GM12864 (cell line): ENCODE measurements at regions not wholly inside any gene's neighbourhood (a gene's known extent, or its start where the extent isn't known, plus 50 kb on each side); places are given as distances from the start of the nearest gene placed in this dataset.

ENCODE experiments used
- DNase-seq: peaks from one replicate; pipeline ENCODE4 v3.0.0-alpha.2; 2011; ENCODE audit warnings: low read depth
- H3K4me3 ChIP-seq: 2 replicates; pipeline ENCODE4 v1.5.1; 2011; ENCODE audit warnings: mild to moderate bottlenecking, low read depth, low read length, control low read depth
- TF ChIP-seq, protein P1 (sequence below): IDR thresholded peaks from 2 replicates; pipeline ENCODE4 v1.5.1; 2011; ENCODE audit warnings: low read depth, mild to moderate bottlenecking, moderate library complexity, low read length, control low read depth, inconsistent platforms; ENCODE audit errors: missing control alignments

DNA sequence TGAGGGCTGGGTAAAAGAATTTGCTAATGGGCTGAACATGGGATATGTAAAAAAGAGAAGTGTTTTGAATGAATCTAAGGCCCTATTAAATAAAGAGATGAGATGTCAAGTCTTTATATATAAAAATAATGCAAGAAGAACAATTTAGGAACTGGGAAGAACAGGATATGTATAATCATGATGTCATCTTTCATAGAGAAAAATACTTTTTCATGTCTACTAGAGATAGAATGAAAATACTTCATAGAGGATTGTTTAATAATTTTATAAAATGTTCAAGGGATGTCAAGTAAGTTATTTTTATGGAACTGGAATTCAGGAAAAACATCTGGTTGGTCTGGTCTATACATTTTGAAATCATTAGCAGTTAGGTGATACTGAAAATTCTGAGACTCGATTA lies 799.0 kb upstream of the CTNND2 start:
- TF ChIP-seq, protein P1, sequence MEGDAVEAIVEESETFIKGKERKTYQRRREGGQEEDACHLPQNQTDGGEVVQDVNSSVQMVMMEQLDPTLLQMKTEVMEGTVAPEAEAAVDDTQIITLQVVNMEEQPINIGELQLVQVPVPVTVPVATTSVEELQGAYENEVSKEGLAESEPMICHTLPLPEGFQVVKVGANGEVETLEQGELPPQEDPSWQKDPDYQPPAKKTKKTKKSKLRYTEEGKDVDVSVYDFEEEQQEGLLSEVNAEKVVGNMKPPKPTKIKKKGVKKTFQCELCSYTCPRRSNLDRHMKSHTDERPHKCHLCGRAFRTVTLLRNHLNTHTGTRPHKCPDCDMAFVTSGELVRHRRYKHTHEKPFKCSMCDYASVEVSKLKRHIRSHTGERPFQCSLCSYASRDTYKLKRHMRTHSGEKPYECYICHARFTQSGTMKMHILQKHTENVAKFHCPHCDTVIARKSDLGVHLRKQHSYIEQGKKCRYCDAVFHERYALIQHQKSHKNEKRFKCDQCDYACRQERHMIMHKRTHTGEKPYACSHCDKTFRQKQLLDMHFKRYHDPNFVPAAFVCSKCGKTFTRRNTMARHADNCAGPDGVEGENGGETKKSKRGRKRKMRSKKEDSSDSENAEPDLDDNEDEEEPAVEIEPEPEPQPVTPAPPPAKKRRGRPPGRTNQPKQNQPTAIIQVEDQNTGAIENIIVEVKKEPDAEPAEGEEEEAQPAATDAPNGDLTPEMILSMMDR = no peak
- DNase-seq = no peak
- no peak overlapping the region for H3K4me3 ChIP-seq

DNA sequence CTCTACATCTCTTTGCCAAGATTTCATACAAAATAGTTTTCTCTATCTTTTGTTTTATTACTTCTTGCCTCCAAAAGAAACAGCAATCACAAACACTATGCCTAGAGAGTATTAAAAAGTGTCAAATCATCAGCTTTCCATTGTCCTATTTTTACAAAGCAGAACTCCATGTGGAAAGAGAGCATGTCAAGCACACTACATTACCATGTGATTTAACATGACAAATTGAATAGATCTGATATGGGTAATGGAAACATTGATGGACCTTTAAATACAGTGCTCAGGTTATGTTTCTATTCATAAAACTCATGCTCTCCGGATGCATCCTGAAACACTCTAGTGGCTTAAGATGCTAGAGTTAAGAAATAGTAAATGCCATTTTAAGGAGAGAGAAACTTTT lies 791.4 kb upstream of the CTNND2 start:
- no peak for DNase-seq
- H3K4me3 ChIP-seq = no peak overlapping the region
- TF ChIP-seq, protein P1 = no peak

DNA sequence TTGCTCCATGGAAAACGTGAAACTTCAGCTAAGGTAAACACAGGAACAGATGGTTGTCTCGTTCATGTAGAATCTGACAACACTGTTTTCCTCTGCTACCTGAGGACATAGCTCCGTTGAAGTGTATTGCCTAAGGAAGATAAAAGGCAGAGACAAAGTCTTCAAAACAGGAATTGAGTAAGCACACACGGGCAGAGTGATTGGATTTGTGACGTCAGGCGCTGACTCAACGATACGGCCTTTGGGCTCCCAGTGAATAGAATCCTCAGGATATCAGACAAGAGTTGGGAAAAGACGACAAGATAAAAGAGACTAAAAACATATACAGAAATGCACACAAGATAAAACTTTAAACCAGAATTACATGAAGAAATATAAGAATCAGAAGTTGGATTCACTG lies 787.1 kb upstream of the CTNND2 start:
- H3K4me3 ChIP-seq = no peak overlapping the region
- TF ChIP-seq, protein P1 = no peak
- no peak for DNase-seq

DNA sequence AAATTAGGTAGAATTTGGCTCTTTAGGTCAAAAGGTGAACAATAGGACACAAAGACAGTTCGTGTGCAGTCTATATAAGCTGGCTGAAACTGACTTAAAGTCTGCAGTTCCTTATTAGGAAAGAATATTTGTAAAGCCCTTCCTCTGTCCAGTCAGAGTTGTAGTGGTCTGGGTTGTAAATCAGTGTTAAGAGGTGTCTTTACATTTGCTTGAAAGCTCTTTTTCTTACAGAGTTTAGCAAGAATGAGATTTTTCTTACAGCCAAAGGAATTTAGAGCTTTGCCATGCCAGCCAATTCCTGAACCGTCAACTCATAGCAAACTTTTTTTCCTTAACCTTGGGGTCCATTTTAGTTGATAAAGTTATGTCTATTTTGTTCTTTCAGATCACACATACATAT lies 786.1 kb upstream of the CTNND2 start:
- DNase-seq = no peak
- H3K4me3 ChIP-seq = no peak overlapping the region
- TF ChIP-seq, protein P1 = no peak

DNA sequence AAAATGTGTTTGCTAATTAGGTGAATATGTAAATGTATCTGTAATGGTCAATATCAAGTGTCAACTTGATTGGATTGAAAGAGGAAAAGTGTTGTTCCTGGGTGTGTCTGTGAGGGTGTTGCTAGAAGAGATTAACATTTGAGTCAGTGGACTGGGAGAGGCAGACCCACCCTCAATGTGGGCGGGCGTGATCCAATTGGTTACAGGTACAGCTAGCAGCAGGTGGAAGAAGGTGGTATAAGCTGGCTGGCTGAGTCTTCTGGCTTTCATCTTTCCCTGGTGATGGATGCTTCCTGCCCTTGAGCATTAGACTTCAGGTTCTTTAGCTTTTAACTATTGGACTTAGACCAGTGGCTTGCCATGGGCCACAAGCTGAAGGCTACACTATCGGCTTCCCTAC lies 779.0 kb upstream of the CTNND2 start:
- no peak overlapping the region for H3K4me3 ChIP-seq
- DNase-seq = no peak
- TF ChIP-seq, protein P1 = no peak

DNA sequence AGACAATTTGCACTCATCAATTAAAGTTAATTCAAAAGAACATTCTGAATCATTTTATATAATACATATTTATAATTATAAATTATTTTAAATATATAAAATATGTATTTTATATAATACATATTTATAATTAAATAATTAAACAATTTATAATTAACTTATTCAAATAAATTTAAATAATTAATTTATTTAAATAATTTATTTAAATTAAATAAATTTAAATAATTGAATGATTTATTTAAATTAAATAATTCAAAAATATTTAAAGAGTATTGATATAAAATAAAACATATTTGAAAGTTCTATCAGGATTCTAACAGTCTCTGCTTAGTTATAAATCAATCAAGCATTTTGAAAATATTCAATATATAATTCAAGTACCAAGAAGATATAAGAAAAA lies 775.5 kb upstream of the CTNND2 start:
- no peak for DNase-seq
- TF ChIP-seq, protein P1 = no peak
- no peak overlapping the region for H3K4me3 ChIP-seq

DNA sequence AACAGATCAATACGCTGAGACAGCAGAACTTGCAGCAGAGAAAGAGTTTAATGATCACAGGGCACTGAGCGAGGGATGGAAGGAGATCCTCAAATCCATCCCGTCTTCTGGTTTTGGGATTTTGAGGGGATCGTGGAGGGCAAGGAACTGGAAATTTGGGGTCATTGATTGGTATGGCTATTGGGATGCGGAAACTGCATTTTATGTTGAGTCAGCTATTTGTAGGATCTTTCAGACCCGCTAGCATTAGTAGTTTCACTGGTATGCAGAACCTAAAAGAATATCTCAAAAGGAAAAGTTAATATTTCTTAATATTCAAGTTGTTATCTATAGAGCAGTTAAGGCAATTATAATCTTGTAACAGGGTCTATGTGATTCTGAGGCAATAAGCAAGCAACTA lies 771.7 kb upstream of the CTNND2 start:
- no peak for DNase-seq
- H3K4me3 ChIP-seq = no peak overlapping the region
- TF ChIP-seq, protein P1 = no peak
